Vagina (tissue), 2 donors: ENCODE measurements at regions not wholly inside any gene's neighbourhood (a gene's known extent, or its start where the extent isn't known, plus 50 kb on each side); places are given as distances from the start of the nearest gene placed in this dataset.

ENCODE experiments used
- DNase-seq, 2 donors: peaks; one replicate each; pipeline ENCODE4 v3.0.0-alpha.2; 2017; ENCODE audit errors: extremely low spot score in 2 of 2
- H3K27ac ChIP-seq: fragments of 200-600 bp; sonication (generic); one replicate; pipeline ENCODE4 v1.5.1; 2019
- H3K27me3 ChIP-seq: fragments of 200-600 bp; sonication (generic); one replicate; pipeline ENCODE4 v1.5.1; 2019
- H3K36me3 ChIP-seq, 2 donors: fragments of 200-600 bp; sonication (generic); one replicate each; pipeline ENCODE4 v1.5.1; 2017 to 2019
- H3K4me1 ChIP-seq: fragments of 200-600 bp; sonication (generic); one replicate; pipeline ENCODE4 v1.5.1; 2019
- H3K4me3 ChIP-seq, 2 donors: fragments of 200-600 bp; sonication (generic); 1 replicate in 1 of 2; 2 replicates in 1 of 2; pipeline ENCODE4 v1.5.1; 2016 to 2019
- H3K9me3 ChIP-seq: fragments of 200-600 bp; sonication (generic); one replicate; pipeline ENCODE4 v1.5.1; 2019
- CTCF ChIP-seq, 3 experiments: fragments of 450-650 bp in 2 of 3; fragments of 200-600 bp in 1 of 3; sonication (generic) in 1 of 3; IDR thresholded peaks; one replicate each; pipeline ENCODE4 v1.5.1; 2017 to 2019; ENCODE audit warnings: antibody characterized with exemption in 3 of 3, mild to moderate bottlenecking in 2 of 3, moderate library complexity in 2 of 3
- POLR2A ChIP-seq, 2 donors: fragments of 450-650 bp; IDR thresholded peaks; one replicate each; pipeline ENCODE4 v1.6.1; 2017; ENCODE audit warnings: antibody characterized with exemption in 2 of 2, mild to moderate bottlenecking in 2 of 2, moderate library complexity in 2 of 2
- POLR2AphosphoS5 ChIP-seq, 2 donors: sonication (generic); formaldehyde crosslinking; IDR thresholded peaks; one replicate each; pipeline ENCODE4 v1.9.0; 2017; ENCODE audit warnings: antibody characterized with exemption in 2 of 2, mild to moderate bottlenecking in 2 of 2, low read depth in 1 of 2; ENCODE audit not compliant: insufficient read depth in 1 of 2
- intact Hi-C: fragments of 100-400 bp; cut with DNase I; formaldehyde crosslinking; loops from one replicate; pipeline ENCODE4 v1.15.1; 2023

- TF ChIP-seq POLR2A (IDR thresholded peaks at IDR 0.05) (no peak), CTCF (IDR thresholded peaks at IDR 0.05) (no peak), POLR2AphosphoS5 (IDR thresholded peaks at IDR 0.05; ENCODE audit: insufficient read depth in 1 of 2, low read depth in 1 of 2) (no peak)
- Histone ChIP-seq H3K4me3 (no peak overlapping the region), H3K27ac (no peak overlapping the region), H3K36me3 (no peaks in the 10 kb centered on the region), H3K9me3 (no peaks in the 10 kb centered on the region), H3K4me1 (no peaks in the 10 kb centered on the region), H3K27me3 (no peaks in the 10 kb centered on the region)
- DNase-seq, result no peak
- intact Hi-C loops, result no loop called here
These were observed 226.8 kb downstream of the ACTR3B start for GRCh38 chr7:152986376-152986775.

- Histone ChIP-seq H3K4me1 (no peaks in the 10 kb centered on the region), H3K27ac (no peak overlapping the region), H3K36me3 (no peaks in the 10 kb centered on the region), H3K4me3 (no peak overlapping the region), H3K9me3 (no peaks in the 10 kb centered on the region), H3K27me3 (no peaks in the 10 kb centered on the region)
- intact Hi-C loops, result no loop called here
- DNase-seq, result no peak
- TF ChIP-seq CTCF (IDR thresholded peaks at IDR 0.05), result no peak
- TF ChIP-seq POLR2AphosphoS5 (IDR thresholded peaks at IDR 0.05; ENCODE audit: insufficient read depth in 1 of 2, low read depth in 1 of 2), result no peak
These were observed 228.1 kb downstream of the ACTR3B start for GRCh38 chr7:152987656-152988055.

- no peaks in the 10 kb centered on the region for H3K9me3 ChIP-seq
- no peak for TF ChIP-seq POLR2A (IDR thresholded peaks at IDR 0.05)
- no peak for TF ChIP-seq CTCF (IDR thresholded peaks at IDR 0.05)
- no peak for TF ChIP-seq POLR2AphosphoS5 (IDR thresholded peaks at IDR 0.05; ENCODE audit: insufficient read depth in 1 of 2, low read depth in 1 of 2)
- no peaks in the 10 kb centered on the region for H3K4me1 ChIP-seq
- intact Hi-C loops, result no loop called here
- no peaks in the 10 kb centered on the region for H3K36me3 ChIP-seq
- H3K27me3 ChIP-seq, result no peaks in the 10 kb centered on the region
- no peak overlapping the region for H3K27ac ChIP-seq
- H3K4me3 ChIP-seq, result no peak overlapping the region
- no peak for DNase-seq
These were observed 230.4 kb downstream of the ACTR3B start for GRCh38 chr7:152989889-152990380.

- Histone ChIP-seq H3K27me3 (no peaks in the 10 kb centered on the region), H3K9me3 (no peaks in the 10 kb centered on the region), H3K27ac (no peak overlapping the region), H3K4me1 (no peaks in the 10 kb centered on the region), H3K36me3 (no peaks in the 10 kb centered on the region), H3K4me3 (no peak overlapping the region)
- TF ChIP-seq POLR2A (IDR thresholded peaks at IDR 0.05) (no peak), POLR2AphosphoS5 (IDR thresholded peaks at IDR 0.05; ENCODE audit: insufficient read depth in 1 of 2, low read depth in 1 of 2) (no peak), CTCF (IDR thresholded peaks at IDR 0.05) (no peak)
- intact Hi-C loops, result no loop called here
- no peak for DNase-seq
These were observed 238.9 kb downstream of the ACTR3B start for GRCh38 chr7:152998420-152998819.

- no peaks in the 10 kb centered on the region for H3K4me1 ChIP-seq
- H3K36me3 ChIP-seq, result no peaks in the 10 kb centered on the region
- H3K9me3 ChIP-seq, result no peaks in the 10 kb centered on the region
- no peak for DNase-seq
- intact Hi-C loops, result no loop called here
- TF ChIP-seq POLR2A (IDR thresholded peaks at IDR 0.05) (no peak), CTCF (IDR thresholded peaks at IDR 0.05) (no peak), POLR2AphosphoS5 (IDR thresholded peaks at IDR 0.05; ENCODE audit: insufficient read depth in 1 of 2, low read depth in 1 of 2) (no peak)
- H3K27ac ChIP-seq, result no peak overlapping the region
- H3K4me3 ChIP-seq, result no peak overlapping the region
- no peaks in the 10 kb centered on the region for H3K27me3 ChIP-seq
These were observed 242.6 kb downstream of the ACTR3B start for GRCh38 chr7:153002115-153002514.
